SIG-M5 treated with dmso at 0.1 percent for 504 hours (cell line): ENCODE measurements at regions not wholly inside any gene's neighbourhood (a gene's known extent, or its start where the extent isn't known, plus 50 kb on each side); places are given as distances from the start of the nearest gene placed in this dataset.

Source experiments
- DNase-seq: peaks from one replicate; lab custom pipeline; 2025; ENCODE audit not compliant: unreplicated experiment; lab: John Stamatoyannopoulos, UW

DNA sequence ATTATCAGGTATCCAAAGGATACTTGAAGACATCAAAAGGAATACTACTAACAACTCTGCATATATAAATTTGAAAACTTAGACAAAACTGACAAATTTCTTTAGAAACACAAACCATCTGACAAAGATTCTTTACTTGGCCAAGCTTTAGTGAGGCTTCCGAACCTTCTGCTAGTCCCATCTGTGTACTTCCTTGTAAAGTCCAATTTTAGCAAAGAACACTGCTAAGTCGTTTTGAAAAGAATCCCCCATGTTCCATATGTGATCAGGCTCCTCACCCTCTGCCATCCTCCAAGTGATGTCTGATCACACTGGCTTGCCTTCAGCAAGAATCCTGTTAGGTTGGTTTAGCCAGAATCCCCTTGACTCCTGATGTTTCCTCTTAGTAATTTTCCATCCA, 150.0 kb upstream of the ACO1 start:
- no peak for DNase-seq

GRCh38 chr9:32247168-32247567, 137.3 kb upstream of the ACO1 start:
- DNase-seq: no peak

DNA sequence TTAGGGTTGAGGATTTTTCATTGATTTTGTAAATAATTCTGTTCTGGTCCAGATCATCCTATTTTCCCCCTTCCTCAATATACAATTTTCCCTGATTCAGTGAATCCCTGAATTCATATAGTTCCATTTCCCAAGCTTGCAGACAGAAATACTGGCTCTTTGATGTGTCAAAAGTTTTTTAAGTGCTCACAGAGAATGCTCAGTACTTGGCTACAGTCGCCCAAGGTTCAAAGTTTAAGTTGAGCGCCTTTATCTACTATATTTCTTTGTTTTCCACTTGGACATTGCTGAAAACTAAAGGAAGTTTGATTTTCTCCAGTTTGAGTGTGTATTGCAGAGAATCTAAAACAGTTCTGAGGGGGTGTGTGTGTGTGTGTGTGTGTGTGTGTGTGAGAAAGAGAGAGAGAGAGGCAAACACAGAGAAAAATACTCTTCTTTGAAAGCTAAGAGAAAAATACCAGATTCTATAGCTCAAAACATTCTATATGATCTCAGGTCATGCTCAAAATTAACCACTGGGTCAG, 136.2 kb upstream of the ACO1 start:
- DNase-seq: no peak

DNA sequence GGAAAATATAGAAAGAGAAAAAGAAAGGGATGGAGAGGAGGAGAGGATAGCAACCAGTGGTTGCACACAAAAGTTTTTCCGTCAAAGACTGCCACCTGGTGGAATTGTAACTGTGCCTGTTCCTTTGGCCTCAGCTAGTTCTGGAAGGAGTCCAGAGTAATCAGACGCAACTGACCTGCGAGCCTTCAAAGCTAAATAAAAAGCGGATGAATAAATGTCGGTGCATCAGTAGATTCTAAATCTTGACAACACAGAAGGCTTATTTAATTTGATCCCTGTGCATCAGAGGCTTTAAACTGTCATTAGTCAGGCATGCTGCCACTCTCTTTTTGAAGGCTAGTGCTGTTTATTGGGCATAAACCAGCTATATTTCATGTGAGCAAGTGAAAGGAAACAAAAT, 132.9 kb upstream of the ACO1 start:
- DNase-seq: peak; percentile 10

- no peak for DNase-seq
These were observed 130.7 kb upstream of the ACO1 start for GRCh38 chr9:32253731-32254130.

GRCh38 chr9:32255026-32255425, 129.4 kb upstream of the ACO1 start:
- DNase-seq: no peak

DNA sequence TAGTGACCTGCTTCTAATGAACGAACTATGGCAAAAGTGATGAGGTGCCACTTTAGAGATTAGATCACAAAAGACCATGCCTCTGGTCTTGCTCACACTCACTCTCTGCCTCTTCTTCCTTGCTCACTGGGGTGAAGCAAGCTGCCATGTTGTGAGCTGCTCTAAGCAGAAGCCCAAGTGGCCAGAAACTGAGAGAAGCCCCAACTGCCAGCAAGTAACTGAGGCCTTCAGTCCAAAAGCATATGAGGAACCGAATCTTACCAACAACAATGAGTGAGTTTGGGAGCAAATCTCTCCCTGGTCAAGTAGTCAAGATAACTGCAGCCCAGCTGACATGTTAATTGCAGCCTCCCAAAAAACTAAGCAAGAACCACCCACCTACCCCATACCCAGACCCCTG, 126.0 kb upstream of the ACO1 start:
- DNase-seq: peak; percentile 7

GRCh38 chr9:32260151-32260862, 124.1 kb upstream of the ACO1 start:
- no peak for DNase-seq

DNA sequence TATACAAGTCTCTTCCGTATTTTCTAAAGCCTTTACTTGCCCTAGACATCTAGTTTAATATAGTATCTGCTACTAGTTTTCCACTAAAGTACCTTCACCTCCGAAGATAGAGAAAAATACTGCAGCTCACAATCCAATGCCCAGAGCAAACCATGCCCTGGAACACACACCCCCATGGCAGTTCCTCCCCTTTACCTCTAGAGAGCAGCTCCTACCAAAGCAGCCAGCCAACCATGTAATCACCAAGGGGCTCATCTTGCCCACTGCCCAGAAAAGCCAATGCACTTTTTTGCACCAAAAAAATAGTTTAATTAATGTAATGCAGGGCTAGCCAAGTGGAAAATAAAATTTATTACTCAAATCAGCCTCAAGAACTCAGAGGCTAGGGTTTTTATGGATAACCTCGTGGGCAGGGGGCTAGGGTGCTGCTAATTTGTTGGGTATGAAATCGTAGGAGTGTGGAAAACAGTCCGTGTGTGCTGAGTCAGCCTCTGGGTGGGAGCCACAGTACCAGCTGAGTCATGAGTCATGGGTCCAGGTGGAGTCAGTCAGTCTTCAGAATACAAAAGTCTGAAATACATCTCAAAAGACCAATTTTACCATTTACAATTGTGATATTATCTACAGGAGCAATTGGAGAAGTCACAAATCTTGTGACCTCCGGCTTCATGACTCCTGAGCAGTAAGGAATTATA, 120.1 kb upstream of the ACO1 start:
- DNase-seq: no peak

GRCh38 chr9:32265037-32265436, 119.4 kb upstream of the ACO1 start:
- no peak for DNase-seq

GRCh38 chr9:32278991-32279390, 105.5 kb upstream of the ACO1 start:
- no peak for DNase-seq

DNA sequence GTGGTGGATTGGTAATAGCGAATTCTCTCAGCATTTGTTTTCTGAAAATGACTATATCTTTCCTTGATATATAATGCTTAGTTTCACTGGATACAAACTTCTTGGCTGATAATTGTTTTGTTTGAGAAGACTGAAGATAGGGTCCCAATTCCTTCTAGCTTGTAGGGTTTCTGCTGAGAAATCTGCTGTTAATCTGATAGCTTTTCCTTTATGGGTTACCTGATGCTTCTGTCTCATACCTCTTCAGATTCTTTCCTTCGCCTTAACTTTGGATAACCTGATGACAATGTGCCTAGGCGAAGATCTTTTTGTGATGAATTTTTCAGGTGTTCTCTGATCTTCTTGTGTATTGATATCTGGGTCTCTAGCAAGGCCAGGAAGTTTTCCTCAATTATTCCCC, 94.7 kb upstream of the ACO1 start:
- DNase-seq: no peak

DNA sequence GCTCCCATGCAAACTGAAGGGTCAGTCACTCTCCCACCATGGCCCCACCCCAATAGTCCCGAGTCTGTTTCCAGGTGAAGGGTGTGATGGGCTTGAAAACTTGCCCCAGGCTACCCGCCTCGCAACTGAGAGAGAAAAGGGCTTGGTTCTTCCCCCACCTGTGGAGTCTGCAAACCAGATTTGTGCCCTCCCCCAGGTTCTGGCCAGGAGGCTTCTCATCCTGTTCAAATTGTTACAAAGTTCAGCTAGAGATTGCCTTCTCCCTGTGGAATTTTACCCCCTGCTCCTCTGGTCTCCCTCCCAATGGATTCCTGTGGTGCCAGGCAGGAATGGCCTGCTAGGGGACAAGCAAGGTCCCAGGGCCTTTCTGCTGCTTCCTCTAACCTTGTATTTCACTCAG, 93.1 kb upstream of the ACO1 start:
- no peak for DNase-seq

GRCh38 chr9:32292611-32293010, 91.8 kb upstream of the ACO1 start:
- no peak for DNase-seq

DNA sequence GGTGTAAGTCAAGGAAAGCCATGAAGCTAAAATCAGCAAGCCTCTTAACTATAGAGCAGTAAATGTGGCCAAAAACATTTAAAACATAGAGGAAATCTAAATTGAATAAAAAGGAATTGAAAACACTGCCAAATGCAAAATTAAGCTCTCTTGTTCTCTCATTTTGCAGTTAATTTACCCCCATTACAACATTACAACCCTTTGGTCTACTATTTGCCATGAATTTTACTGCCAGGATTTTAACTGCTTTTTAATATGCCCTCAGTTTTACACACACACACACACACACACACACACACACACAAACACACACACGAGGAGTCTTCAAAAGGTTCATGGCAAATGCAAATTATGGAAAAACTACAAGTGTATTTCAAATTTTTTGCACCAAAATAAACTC, 91.4 kb upstream of the ACO1 start:
- DNase-seq: no peak

DNA sequence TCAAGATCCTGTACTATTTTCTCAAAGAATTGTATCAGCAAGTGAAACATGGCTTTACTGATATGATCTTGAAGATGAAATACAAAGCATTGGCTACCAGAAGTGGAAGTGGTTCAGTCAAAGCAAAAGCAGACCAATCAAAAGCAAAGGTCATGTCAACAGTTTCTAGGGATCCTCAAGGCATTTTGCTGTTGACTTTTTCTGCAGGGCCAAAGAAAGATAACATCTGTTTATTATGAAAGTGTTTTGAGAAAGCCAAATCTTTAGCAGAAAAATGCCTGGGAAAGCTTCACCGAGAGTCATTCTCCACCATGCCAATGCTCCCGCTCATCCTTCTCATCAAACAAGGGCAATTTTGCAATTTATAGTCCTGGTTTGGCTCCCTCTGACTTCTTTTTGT, 90.3 kb upstream of the ACO1 start:
- DNase-seq: no peak

GRCh38 chr9:32300373-32300772, 84.1 kb upstream of the ACO1 start:
- no peak for DNase-seq

- no peak for DNase-seq
These were observed 79.9 kb upstream of the ACO1 start for GRCh38 chr9:32304495-32304894.

DNA sequence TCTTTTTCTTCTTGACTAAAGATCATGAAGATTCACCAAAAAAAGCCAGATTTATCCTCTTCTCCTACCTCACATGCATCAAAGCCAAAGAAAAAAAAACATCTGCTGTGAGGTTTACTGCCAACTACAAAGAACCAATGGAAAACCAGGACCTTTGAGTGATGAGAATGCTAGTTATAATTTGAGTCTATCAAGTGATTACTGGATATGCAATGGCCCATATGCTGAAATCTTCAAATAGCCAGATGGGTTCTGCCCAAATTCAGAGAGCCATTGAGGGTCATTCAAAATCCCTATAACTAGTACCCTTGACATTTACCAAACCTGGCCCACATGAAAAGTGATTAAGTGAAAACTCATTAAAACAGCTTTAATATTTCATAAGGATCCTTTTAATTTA, 78.4 kb upstream of the ACO1 start:
- DNase-seq: no peak

GRCh38 chr9:32319312-32319929, 65.0 kb upstream of the ACO1 start:
- DNase-seq: no peak

DNA sequence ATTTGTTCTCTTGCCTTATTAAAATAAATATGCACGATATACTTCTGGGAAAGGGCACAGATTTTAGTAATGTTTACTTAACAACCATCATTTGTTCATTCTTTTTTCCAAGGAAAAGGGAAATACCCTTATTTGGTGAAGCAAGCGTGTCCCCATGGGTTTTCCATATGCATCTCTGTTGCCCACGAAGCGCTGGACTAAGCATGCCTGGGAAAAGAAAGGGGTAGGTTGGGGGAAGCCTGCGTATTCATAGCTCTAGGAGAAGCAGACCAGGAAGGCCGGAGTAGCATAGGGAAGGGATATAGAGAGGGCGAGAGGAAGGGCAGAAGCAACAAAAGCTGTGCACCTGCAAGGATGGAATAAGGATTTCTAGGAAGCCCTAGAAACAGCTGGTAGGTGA, 61.8 kb upstream of the ACO1 start:
- no peak for DNase-seq

DNA sequence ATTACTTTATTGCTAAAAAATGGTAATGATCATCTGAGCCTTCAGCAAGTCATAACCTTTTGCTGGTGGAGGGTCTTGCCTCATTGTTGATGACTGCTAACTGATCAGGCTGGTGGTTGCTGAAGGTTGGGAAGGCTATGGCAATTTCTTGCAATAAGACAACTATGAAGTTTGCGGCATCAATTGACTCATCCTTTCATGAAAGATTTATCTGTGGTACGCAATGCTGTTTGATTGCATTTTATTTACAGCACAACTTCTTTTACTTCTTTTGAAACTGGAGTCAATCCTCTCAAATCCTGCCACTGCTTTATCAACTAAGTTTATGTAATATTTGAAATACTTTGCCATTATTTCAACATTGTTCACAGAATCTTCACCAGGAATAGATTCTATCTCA, 58.3 kb upstream of the ACO1 start:
- DNase-seq: no peak
